Suprapubic skin (tissue), 3 donors: ENCODE measurements at regions not wholly inside any gene's neighbourhood (a gene's known extent, or its start where the extent isn't known, plus 50 kb on each side); places are given as distances from the start of the nearest gene placed in this dataset.

Experiments
- EP300 ChIP-seq: sonication (generic); formaldehyde crosslinking; IDR thresholded peaks from one replicate; pipeline ENCODE4 v1.6.1; 2017; ENCODE audit warnings: antibody characterized with exemption
- POLR2A ChIP-seq, 2 donors: fragments of 450-650 bp; IDR thresholded peaks; one replicate each; pipeline ENCODE4 v1.6.1; 2017; ENCODE audit warnings: antibody characterized with exemption in 2 of 2, mild to moderate bottlenecking in 2 of 2, moderate library complexity in 2 of 2
- TF ChIP-seq, protein P1 (sequence below), 2 donors: fragments of 200-600 bp in 1 of 2; fragments of 450-650 bp in 1 of 2; sonication (generic) in 1 of 2; IDR thresholded peaks; one replicate each; pipeline ENCODE4 v1.5.1; 2016 to 2019; ENCODE audit warnings: antibody characterized with exemption in 2 of 2, mild to moderate bottlenecking in 1 of 2, moderate library complexity in 1 of 2

GRCh38 chr2:41906338-41906725, 141.5 kb upstream of the PKDCC start:
- TF ChIP-seq, protein P1, sequence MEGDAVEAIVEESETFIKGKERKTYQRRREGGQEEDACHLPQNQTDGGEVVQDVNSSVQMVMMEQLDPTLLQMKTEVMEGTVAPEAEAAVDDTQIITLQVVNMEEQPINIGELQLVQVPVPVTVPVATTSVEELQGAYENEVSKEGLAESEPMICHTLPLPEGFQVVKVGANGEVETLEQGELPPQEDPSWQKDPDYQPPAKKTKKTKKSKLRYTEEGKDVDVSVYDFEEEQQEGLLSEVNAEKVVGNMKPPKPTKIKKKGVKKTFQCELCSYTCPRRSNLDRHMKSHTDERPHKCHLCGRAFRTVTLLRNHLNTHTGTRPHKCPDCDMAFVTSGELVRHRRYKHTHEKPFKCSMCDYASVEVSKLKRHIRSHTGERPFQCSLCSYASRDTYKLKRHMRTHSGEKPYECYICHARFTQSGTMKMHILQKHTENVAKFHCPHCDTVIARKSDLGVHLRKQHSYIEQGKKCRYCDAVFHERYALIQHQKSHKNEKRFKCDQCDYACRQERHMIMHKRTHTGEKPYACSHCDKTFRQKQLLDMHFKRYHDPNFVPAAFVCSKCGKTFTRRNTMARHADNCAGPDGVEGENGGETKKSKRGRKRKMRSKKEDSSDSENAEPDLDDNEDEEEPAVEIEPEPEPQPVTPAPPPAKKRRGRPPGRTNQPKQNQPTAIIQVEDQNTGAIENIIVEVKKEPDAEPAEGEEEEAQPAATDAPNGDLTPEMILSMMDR (IDR thresholded peaks at IDR 0.05) = no peak
- no peak for TF ChIP-seq EP300
- no peak for TF ChIP-seq POLR2A (IDR thresholded peaks at IDR 0.05)
